ENCODE measurements at regions not wholly inside any gene's neighbourhood (a gene's known extent, or its start where the extent isn't known, plus 50 kb on each side); places are given as distances from the start of the nearest gene placed in this dataset.

- H3K4me3 ChIP-seq (ENCODE audit: control insufficient read depth, low read depth, low read length) = no peak overlapping the region
- TF ChIP-seq CTCF (conservative IDR thresholded peaks at IDR 0.05; ENCODE audit: control insufficient read depth, insufficient read depth, low read depth, low read length) = no peak
- DNase-seq (ENCODE audit: low read depth) = no peak
Observed at GRCh38 chrX:69277369-69277990, 112.2 kb upstream of the PJA1 start.

GRCh38 chrX:69268611-69269010 lies 103.4 kb upstream of the PJA1 start:
- DNase-seq (ENCODE audit: low read depth) = no peak
- no peak for TF ChIP-seq CTCF (conservative IDR thresholded peaks at IDR 0.05; ENCODE audit: control insufficient read depth, insufficient read depth, low read depth, low read length)
- no peak overlapping the region for H3K4me3 ChIP-seq (ENCODE audit: control insufficient read depth, low read depth, low read length)

GRCh38 chrX:69264158-69264581 lies 98.9 kb upstream of the PJA1 start:
- H3K4me3 ChIP-seq (ENCODE audit: control insufficient read depth, low read depth, low read length) = no peak overlapping the region
- DNase-seq (ENCODE audit: low read depth) = no peak
- no peak for TF ChIP-seq CTCF (conservative IDR thresholded peaks at IDR 0.05; ENCODE audit: control insufficient read depth, insufficient read depth, low read depth, low read length)

GRCh38 chrX:69263251-69263820 lies 98.1 kb upstream of the PJA1 start:
- H3K4me3 ChIP-seq (ENCODE audit: control insufficient read depth, low read depth, low read length) = no peak overlapping the region
- no peak for DNase-seq (ENCODE audit: low read depth)
- TF ChIP-seq CTCF (conservative IDR thresholded peaks at IDR 0.05; ENCODE audit: control insufficient read depth, insufficient read depth, low read depth, low read length) = no peak

- DNase-seq (ENCODE audit: low read depth) = peak; percentile 47
- no peak for TF ChIP-seq CTCF (conservative IDR thresholded peaks at IDR 0.05; ENCODE audit: control insufficient read depth, insufficient read depth, low read depth, low read length)
- no peak overlapping the region for H3K4me3 ChIP-seq (ENCODE audit: control insufficient read depth, low read depth, low read length)
Observed at GRCh38 chrX:69262036-69262936, 97.0 kb upstream of the PJA1 start.

GRCh38 chrX:69260169-69260568 lies 94.9 kb upstream of the PJA1 start:
- DNase-seq (ENCODE audit: low read depth) = no peak
- TF ChIP-seq CTCF (conservative IDR thresholded peaks at IDR 0.05; ENCODE audit: control insufficient read depth, insufficient read depth, low read depth, low read length) = no peak
- no peak overlapping the region for H3K4me3 ChIP-seq (ENCODE audit: control insufficient read depth, low read depth, low read length)

All from fibroblast of mammary gland (primary cell).